ENCODE measurements at regions not wholly inside any gene's neighbourhood (a gene's known extent, or its start where the extent isn't known, plus 50 kb on each side); places are given as distances from the start of the nearest gene placed in this dataset.

- peak in 2 of 56 donors; percentile 1 to 11 for DNase-seq
Measured at GRCh38 chr6:164168595-164168994, 754.1 kb downstream of the QKI start.

DNA sequence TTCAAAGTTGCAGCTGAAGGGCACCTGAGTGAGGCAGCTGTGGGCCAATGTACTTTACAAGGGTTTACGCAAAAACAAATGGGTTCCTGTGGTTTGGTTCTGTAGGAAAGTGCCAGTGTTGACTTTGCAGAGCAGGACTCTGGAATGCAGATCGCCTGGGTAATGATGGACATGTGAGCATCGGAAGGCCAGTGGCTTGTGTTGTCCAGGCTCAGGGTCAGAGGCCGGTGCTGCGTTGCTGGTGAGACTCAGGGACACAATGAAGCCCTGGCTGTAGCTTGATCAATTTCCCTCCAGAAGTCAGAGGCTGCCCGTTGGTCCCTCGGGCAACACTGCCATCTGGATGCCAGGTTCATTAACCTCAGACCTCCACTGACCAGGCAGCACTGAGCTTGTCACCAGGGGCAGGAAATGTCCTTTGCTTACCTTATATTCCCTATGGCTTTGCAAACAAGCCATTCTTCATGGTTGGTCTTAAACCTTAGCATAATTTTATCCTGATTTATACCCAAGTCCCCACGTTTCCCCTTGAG lies 753.4 kb downstream of the QKI start:
- DNase-seq = peak in 13 of 56 donors; percentile 5 to 45 (median 21)

DNA sequence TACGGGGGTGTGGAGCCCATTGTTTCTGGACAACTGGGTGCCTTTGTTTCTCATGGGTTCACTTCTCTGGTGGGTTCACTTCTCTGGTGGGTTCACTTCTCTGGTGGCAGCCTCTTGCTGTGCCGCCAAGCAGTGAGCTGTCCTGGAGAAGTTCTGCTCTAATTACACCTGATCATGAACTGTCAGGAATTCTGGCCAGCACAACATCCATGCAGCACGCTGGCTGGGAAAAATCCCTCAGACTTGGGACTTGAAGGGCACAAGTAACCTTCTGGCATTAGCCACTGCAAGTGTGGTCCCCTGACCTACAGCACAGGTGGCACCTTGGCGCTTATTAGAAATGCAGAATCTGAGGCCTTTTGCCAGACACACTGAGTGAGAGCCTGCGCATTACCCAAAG lies 752.5 kb downstream of the QKI start:
- no peak for DNase-seq

GRCh38 chr6:164166515-164166914 lies 752.0 kb downstream of the QKI start:
- no peak for DNase-seq

GRCh38 chr6:164164876-164165275 lies 750.4 kb downstream of the QKI start:
- DNase-seq = peak in 2 of 56 donors; percentile 17 to 29

DNA sequence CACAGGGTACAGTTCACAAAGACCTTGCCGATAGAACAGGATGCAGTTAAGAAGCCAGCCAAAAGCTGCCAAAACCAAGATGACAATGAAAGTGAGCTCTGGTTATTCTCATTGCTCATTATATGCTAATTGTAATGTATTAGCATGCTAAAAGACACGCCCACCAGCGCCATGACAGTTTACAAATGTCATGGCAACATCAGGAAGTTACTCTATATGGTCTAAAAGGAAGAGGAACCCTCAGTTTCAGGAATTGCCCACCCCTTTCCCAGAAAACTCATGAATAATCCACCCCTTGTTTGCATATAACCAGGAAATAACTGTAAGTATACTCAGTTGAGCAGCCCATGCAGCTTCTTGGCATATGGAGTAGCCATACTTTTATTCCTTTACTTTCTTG lies 748.7 kb downstream of the QKI start:
- no peak for DNase-seq

GRCh38 chr6:164159061-164159460 lies 744.5 kb downstream of the QKI start:
- DNase-seq = no peak

- no peak for DNase-seq
Measured at GRCh38 chr6:164154588-164154987, 740.1 kb downstream of the QKI start.

DNA sequence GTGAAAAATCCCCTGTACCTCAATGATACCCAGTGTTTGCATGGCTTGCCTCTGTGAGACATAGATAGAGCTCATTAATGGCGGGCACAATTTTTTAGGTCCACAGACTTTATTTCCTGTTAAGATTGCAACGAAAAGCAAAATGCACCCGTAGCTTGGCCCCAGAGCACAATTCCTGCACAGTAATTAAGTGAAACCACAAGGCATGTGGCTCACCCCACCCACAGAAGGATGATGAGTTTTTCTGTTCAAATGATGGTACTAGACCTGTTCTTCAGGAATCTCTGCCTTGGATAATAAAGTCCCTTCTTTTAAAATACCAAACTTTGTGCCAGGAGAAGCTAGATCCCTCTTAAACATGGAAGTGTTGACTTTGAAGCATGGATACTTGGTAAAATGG lies 738.1 kb downstream of the QKI start:
- no peak for DNase-seq

GRCh38 chr6:164151161-164152120 lies 736.9 kb downstream of the QKI start:
- peak in 52 of 56 donors; percentile 24 to 89 (median 66) for DNase-seq

DNA sequence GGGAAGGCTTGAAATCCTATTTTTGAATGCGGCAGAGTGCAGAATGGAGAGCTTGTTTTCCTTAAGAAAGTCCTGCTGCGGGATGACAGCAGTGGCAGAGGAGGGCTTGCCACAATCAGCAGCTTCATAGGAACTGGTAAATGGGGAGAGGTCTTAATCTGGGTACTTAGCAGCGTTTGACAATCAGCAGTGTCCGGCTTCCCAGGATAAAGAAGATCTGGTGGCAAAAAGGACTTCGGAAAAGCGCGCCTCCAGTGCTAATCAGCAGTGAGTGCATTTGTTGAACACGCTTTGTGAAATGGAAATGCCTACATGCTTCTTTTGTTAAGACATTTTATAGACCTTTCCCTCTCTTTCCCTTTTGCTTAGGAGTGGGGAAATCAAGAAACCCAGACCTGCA lies 735.7 kb downstream of the QKI start:
- peak in 8 of 56 donors; percentile 6 to 35 (median 18) for DNase-seq

DNA sequence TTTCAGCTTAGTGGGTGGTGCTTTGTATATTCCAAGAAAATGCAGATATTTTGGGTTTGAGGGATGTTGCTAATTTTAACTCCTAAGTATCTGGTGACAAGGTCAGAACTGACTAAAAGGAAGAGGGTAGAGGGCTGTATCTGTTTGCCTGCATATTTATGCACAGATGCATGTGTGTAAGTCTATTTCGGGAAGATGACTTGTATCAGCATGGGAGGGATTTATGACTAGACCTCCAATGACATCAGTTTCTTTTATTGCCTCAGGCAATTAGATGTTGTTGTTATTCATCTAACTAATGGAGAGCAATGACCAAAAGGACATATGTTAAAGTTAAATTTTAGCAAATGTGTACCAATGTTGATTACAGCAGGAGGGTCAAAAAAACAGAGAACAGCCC lies 734.3 kb downstream of the QKI start:
- DNase-seq = no peak

- DNase-seq = no peak
Measured at GRCh38 chr6:164144316-164144715, 729.8 kb downstream of the QKI start.

DNA sequence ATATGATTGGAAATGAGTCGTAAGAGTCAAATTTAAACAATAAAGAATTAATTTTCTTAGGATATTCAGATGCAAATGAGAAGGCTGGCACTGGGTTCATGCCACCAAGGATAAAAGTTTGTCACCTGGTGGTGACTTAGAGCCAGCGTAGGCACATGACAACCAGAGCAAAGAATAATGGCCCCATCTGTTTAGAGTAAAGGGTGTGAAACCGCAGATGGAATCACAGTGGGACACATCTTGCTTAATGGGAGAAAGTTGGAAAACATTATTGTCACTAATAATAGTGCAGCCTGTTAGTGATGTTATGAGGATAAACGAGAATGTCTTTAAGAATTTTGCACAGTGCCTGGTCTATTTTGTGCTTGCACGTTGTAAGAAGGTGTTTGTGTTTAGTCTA lies 727.8 kb downstream of the QKI start:
- no peak for DNase-seq

- DNase-seq = no peak
Measured at GRCh38 chr6:164135511-164136132, 721.1 kb downstream of the QKI start.

GRCh38 chr6:164133095-164133494 lies 718.6 kb downstream of the QKI start:
- DNase-seq = no peak

DNA sequence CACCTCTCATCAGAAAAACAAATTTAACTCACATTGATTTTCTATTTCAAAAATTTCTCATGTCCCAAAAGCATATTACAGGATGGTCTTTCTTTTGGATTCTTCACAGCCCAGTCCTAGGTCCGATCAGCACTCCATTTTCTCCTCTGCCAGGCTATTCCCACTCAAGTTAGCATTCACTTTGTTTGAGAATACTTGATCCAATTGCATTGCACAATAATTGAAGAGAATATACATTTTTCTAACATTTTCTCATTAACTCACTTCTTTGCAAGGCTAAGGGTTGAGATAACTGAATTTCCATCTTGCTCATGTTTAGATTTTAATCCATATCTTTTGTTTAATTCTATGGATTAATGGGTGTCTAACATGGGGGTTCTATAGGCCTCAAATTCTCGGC lies 716.1 kb downstream of the QKI start:
- DNase-seq = no peak

GRCh38 chr6:164130151-164130550 lies 715.6 kb downstream of the QKI start:
- peak in 24 of 56 donors; percentile 6 to 76 (median 28) for DNase-seq

DNA sequence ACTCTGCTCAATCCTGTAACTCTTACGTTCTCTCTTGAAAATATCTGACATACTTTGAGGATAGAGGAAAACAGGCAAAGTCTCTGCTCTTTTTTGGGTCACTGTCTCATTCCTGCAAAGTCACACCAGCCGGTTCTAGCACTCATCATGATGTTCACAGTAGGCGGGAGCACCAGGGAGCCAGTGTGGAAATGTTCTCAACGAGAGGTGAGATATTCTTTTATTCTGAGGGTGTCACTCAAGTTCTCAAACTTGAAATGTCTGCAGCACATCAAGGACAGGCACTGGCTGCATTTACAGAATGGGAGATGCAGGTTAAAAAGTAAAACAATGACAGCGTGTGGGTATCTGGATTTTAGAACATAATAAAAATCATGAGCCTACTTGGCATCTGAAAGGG lies 714.7 kb downstream of the QKI start:
- no peak for DNase-seq

DNA sequence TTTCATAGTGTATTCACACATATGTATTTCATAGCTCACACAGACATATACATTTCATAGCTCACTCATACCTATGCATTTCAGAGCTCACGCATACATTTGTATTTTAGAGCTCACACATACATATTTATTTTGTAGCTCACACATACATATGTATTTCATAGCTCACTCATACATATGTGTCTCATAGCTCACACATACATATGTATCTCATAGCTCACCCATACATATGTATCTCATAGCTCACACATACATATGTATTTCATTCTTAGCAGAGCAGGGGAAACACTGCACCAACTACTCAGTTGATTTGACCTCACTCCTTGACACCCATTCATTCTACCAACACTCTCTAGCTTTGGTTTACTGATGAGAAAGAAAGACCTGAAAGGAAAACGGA lies 713.6 kb downstream of the QKI start:
- no peak for DNase-seq

- DNase-seq = no peak
Measured at GRCh38 chr6:164124986-164125385, 710.5 kb downstream of the QKI start.

DNA sequence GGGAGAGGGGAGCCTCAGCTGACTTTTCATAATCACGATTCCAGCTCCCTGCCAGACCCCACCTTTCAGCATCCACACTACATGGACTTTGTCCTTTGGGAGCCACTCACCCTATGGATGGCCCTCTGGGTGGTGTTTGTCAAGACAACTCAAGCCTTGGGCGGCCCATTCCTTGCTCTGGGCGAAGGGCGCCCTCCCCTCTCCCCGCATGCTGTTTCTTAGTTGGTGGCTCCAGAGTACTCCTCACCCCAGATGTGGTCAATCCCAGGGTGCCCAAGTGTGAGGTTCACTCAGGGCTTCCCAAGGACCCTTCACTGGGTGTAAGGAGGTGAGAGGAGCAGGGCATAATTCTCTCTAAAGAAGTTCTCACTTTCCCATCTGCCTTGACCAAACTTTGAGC lies 710.0 kb downstream of the QKI start:
- no peak for DNase-seq

DNA sequence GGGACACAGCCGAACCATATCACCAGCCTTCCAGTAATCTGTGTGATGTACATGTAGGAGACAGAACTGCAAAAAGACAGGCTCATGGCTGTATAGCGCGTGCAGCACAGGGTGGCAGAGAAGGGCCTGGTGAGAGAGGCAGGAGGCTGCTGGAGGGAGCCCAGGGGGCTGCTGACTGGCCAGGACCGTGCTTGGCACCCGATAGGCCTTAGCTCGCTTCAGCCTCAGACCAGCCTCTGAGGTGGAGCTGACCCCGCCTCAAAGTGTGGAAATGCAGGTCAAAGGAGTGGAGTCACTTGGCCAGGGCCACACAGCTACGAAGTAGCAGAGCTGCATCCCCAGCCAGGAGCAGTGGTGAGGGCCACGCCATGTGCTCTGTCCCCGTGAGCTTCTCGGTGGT lies 707.6 kb downstream of the QKI start:
- DNase-seq = no peak

All from nucleus accumbens (tissue), 56 donors.